ENCODE measurements at regions not wholly inside any gene's neighbourhood (a gene's known extent, or its start where the extent isn't known, plus 50 kb on each side); places are given as distances from the start of the nearest gene placed in this dataset.
A peak's percentile ranks its signal among the peaks of the same experiment; 100 is the strongest.

DNA sequence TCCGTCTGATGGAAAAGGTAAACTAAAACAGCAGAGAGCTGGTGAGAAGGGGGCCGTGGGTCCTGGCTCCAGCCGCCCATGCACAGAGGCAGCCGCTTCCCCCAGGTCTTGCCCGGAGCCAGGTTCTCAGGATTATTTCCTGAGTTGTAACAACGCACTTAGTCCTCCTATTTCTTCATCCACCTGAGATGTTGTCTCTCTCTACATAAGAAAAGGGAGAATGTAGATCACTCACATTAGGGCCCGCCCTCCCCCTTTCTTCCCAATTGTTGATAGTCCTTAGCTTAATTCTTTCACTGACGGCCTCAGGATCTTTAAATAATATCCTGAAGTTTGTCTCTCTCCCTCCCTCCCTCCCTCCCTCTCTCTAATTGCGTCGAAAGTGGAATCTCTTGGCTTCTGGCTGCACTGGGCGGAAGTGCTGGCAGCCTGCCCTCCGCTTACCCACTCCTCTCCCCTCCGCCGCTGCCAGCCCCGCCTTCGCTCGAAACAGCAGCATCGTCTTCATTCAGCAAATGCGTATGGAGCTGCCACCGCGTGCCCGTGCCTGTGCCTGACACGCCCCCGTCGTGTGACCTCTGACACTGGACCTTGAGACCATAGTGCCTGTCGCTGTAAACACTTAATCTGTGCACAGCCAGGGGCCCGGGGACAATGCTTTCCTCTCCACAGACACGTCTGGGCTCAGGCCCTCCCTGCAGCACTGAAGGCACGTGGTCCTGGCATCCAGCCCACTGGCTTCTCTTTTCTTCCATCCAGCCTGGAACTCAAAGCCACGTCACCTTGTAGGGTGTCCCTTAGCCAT is 174.5 kb upstream of the PPP2R2D start:
- intact Hi-C loops (cut with DNase I; ENCODE audit: low total_unique reads), result no loop called here

DNA sequence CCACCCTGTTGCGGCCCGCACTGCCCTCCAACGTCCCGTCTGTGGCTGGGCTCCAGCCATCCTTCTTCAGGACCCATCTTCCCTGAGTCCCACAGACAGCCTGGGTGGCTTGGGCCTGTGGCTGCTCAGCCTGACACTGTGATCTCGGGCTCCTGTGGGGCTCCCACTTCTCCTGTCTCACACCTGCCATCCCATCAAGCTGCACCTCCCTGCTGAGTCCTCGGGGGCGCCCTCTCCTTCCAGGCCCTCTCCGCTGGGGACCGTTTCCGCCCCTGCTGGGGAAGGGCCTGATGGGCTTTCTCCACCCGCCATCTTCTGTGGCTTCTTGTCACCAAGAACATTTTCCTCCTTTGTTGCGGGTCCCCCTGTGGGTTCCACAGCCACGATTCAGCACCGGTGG is 173.8 kb upstream of the PPP2R2D start:
- intact Hi-C loops (cut with DNase I; ENCODE audit: low total_unique reads), result no loop called here
- H3K4me1 ChIP-seq, result peaks cover 7% of the 10 kb centered on the region
- TF ChIP-seq POLR2A (IDR thresholded peaks at IDR 0.05), result no peak
- TF ChIP-seq, protein P1, sequence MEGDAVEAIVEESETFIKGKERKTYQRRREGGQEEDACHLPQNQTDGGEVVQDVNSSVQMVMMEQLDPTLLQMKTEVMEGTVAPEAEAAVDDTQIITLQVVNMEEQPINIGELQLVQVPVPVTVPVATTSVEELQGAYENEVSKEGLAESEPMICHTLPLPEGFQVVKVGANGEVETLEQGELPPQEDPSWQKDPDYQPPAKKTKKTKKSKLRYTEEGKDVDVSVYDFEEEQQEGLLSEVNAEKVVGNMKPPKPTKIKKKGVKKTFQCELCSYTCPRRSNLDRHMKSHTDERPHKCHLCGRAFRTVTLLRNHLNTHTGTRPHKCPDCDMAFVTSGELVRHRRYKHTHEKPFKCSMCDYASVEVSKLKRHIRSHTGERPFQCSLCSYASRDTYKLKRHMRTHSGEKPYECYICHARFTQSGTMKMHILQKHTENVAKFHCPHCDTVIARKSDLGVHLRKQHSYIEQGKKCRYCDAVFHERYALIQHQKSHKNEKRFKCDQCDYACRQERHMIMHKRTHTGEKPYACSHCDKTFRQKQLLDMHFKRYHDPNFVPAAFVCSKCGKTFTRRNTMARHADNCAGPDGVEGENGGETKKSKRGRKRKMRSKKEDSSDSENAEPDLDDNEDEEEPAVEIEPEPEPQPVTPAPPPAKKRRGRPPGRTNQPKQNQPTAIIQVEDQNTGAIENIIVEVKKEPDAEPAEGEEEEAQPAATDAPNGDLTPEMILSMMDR (IDR thresholded peaks at IDR 0.05), result no peak
- H3K4me3 ChIP-seq, result no peak overlapping the region
- H3K9me3 ChIP-seq, result no peaks in the 10 kb centered on the region
- 77 to 87% methylated on average over 13 to 14 of the region's 14 CpGs for WGBS, 2 donors
- no peaks in the 10 kb centered on the region for H3K27me3 ChIP-seq
- no peak overlapping the region for H3K27ac ChIP-seq
- H3K36me3 ChIP-seq (ENCODE audit: low read depth, missing control alignments), result no peaks in the 10 kb centered on the region
- no peak for DNase-seq

More for the DNA sequence above, 174.5 kb upstream of the PPP2R2D start:
- TF ChIP-seq, protein P1 (IDR thresholded peaks at IDR 0.05), result no peak
- TF ChIP-seq POLR2A (IDR thresholded peaks at IDR 0.05), result no peak
- H3K4me1 ChIP-seq, result peaks cover 7% of the 10 kb centered on the region
- H3K27ac ChIP-seq, result no peak overlapping the region
- DNase-seq, result peak; percentile 80
- no peaks in the 10 kb centered on the region for H3K36me3 ChIP-seq (ENCODE audit: low read depth, missing control alignments)
- H3K9me3 ChIP-seq, result no peaks in the 10 kb centered on the region
- 23 to 38% methylated on average over 29 to 30 of the region's 30 CpGs for WGBS, 2 donors
- no peaks in the 10 kb centered on the region for H3K27me3 ChIP-seq
- H3K4me3 ChIP-seq, result no peak overlapping the region

DNA sequence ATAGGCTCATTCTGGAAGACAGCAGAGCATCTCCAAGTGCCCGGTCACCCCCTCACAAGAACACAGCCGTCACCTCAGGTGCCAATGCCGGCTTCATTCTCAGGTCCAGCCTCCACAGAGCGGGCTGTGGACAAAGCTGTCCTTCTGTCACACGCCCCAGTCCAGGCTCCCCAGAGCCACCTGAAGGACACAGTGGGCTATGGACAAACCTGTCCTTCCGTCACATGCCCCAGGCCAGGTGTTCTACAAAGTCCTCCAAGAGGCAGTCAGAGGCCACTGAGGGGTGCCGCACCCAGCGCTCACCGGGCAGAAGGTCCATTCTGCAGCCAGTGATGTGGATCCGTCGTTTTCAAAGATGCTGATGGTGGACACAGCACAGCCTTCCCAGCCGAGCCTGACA is 173.2 kb upstream of the PPP2R2D start:
- H3K4me1 ChIP-seq, result peaks cover 7% of the 10 kb centered on the region
- TF ChIP-seq, protein P1 (IDR thresholded peaks at IDR 0.05), result no peak
- TF ChIP-seq POLR2A (IDR thresholded peaks at IDR 0.05), result no peak
- intact Hi-C loops (cut with DNase I; ENCODE audit: low total_unique reads), result no loop called here
- no peaks in the 10 kb centered on the region for H3K27me3 ChIP-seq
- no peak for DNase-seq
- no peak overlapping the region for H3K4me3 ChIP-seq
- H3K9me3 ChIP-seq, result no peaks in the 10 kb centered on the region
- 94 to 97% methylated on average over 9 to 12 of the region's 12 CpGs for WGBS, 2 donors
- no peaks in the 10 kb centered on the region for H3K36me3 ChIP-seq (ENCODE audit: low read depth, missing control alignments)
- H3K27ac ChIP-seq, result no peak overlapping the region

DNA sequence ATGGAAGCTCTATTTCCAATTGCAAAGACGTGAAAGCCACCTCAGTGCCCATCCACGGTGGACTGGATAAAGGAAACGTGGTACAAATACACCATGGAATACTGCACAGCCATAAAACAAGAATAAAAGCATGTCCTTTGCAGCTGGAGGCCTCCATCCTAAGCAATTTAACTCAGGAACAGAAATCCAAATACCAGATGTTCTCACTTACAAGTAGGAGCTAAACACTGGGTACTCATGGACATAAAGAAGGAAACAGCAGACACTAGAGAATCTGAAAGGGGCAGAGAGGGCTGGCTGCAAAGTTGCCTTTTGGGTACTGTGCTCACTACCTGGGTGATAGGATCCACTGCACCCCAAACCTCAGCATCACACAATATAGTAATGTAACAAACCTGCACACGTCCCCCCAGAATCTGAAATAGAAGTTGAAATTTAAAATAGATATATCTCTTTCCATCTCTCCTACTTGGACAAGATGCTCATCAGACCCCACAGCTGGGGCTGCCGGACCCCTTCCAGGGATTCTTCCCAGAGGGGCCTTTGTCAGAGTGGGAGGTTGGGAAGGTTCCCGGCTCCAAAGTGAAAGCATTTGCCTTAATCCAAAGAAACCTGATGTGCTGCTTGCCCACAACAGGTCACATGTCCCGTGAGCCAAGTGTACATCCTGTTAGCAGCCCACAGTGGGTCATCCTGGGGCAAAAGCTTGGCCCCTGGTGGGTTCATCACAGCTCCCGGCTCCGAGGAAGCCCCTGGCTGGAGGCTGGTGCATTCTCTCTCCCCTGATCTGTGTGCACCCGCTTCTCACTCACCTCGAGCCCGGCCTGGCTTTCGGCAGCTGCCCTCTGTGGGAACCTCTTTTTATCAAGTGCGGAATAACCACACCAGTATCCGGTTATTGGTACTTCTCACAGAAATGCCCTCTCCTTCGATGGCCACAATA is 172.3 kb upstream of the PPP2R2D start:
- 72 to 79% methylated on average over 15 to 16 of the region's 16 CpGs for WGBS, 2 donors

More for the DNA sequence above, 172.3 kb upstream of the PPP2R2D start:
- intact Hi-C loops (cut with DNase I; ENCODE audit: low total_unique reads), result no loop called here
- H3K4me1 ChIP-seq, result peaks cover 7% of the 10 kb centered on the region
- no peaks in the 10 kb centered on the region for H3K36me3 ChIP-seq (ENCODE audit: low read depth, missing control alignments)
- no peak overlapping the region for H3K4me3 ChIP-seq
- TF ChIP-seq POLR2A (IDR thresholded peaks at IDR 0.05), result no peak
- TF ChIP-seq, protein P1 (IDR thresholded peaks at IDR 0.05), result no peak
- no peaks in the 10 kb centered on the region for H3K27me3 ChIP-seq
- no peak for DNase-seq
- no peak overlapping the region for H3K27ac ChIP-seq
- no peaks in the 10 kb centered on the region for H3K9me3 ChIP-seq

Data from testis (tissue), 2 donors.